Activated T-helper 9 cell treated with anti-CD3 and anti-CD28 coated beads, Interleukin-2, amount 50 U/mL, for 16 hours (primary cell): ENCODE measurements at regions not wholly inside any gene's neighbourhood (a gene's known extent, or its start where the extent isn't known, plus 50 kb on each side); places are given as distances from the start of the nearest gene placed in this dataset.
"Not testable (repeated sequence)": the region's sequence is repeated elsewhere in the genome, so short reads cannot be mapped to it uniquely, and the experiment has no call there.

Experiments
- DNase-seq: peaks from one replicate; pipeline ENCODE4 v3.0.0-alpha.2; 2020; ENCODE audit warnings: low read depth

GRCh38 chr14:21820631-21821030 is 147.0 kb upstream of the OR4E1 start:
- DNase-seq: no peak

GRCh38 chr14:21819891-21820290 is 146.3 kb upstream of the OR4E1 start:
- not testable (repeated sequence) for DNase-seq

GRCh38 chr14:21817010-21817409 is 143.4 kb upstream of the OR4E1 start:
- DNase-seq: not testable (repeated sequence)

- no peak for DNase-seq
Observed at GRCh38 chr14:21807975-21808374, 134.4 kb upstream of the OR4E1 start.

- DNase-seq: no peak
Observed at GRCh38 chr14:21804981-21805380, 131.4 kb upstream of the OR4E1 start.

GRCh38 chr14:21802441-21802840 is 128.8 kb upstream of the OR4E1 start:
- DNase-seq: no peak

- DNase-seq: no peak
Observed at GRCh38 chr14:21796916-21797315, 123.3 kb upstream of the OR4E1 start.

GRCh38 chr14:21795456-21795855 is 121.8 kb upstream of the OR4E1 start:
- no peak for DNase-seq

- DNase-seq: no peak
Observed at GRCh38 chr14:21791749-21792148, 118.1 kb upstream of the OR4E1 start.

GRCh38 chr14:21788687-21789086 is 115.1 kb upstream of the OR4E1 start:
- DNase-seq: not testable (repeated sequence)

- not testable (repeated sequence) for DNase-seq
Observed at GRCh38 chr14:21787242-21787641, 113.6 kb upstream of the OR4E1 start.

- no peak for DNase-seq
Observed at GRCh38 chr14:21781543-21781942, 107.9 kb upstream of the OR4E1 start.

GRCh38 chr14:21780429-21781084 is 106.9 kb upstream of the OR4E1 start:
- no peak for DNase-seq

- no peak for DNase-seq
Observed at GRCh38 chr14:21771671-21772070, 98.1 kb upstream of the OR4E1 start.

GRCh38 chr14:21768875-21769257 is 95.2 kb upstream of the OR4E1 start:
- DNase-seq: no peak

- DNase-seq: no peak
Observed at GRCh38 chr14:21768116-21768874, 94.7 kb upstream of the OR4E1 start.

GRCh38 chr14:21760360-21760759 is 86.7 kb upstream of the OR4E1 start:
- DNase-seq: not testable (repeated sequence)

- no peak for DNase-seq
Observed at GRCh38 chr14:21749306-21749868, 75.8 kb upstream of the OR4E1 start.

GRCh38 chr14:21748869-21749303 is 75.3 kb upstream of the OR4E1 start:
- peak; percentile 20 for DNase-seq

- DNase-seq: no peak
Observed at GRCh38 chr14:21735639-21736307, 62.2 kb upstream of the OR4E1 start.

GRCh38 chr14:21735200-21735599 is 61.6 kb upstream of the OR4E1 start:
- no peak for DNase-seq

- DNase-seq: no peak
Observed at GRCh38 chr14:21734457-21735074, 60.9 kb upstream of the OR4E1 start.
